Heart left ventricle (tissue), 16 donors: ENCODE measurements at regions not wholly inside any gene's neighbourhood (a gene's known extent, or its start where the extent isn't known, plus 50 kb on each side); places are given as distances from the start of the nearest gene placed in this dataset.

ENCODE experiments used
- ATAC-seq, 4 donors: fragments of 200-7000 bp; cut with Tn5 transposase; one replicate each; pipeline ENCODE4 v1.9.1; 2020 to 2022; ENCODE audit warnings: moderate library complexity in 4 of 4, mild to moderate bottlenecking in 3 of 4, moderate number of reproducible peaks in 1 of 4
- DNase-seq, 5 donors: peaks; one replicate each; pipeline ENCODE4 v3.0.0-alpha.2; 2020
- H3K27ac ChIP-seq, 12 donors: fragments of 200-600 bp; sonication (generic) in 4 of 12; one replicate each; pipeline versions ENCODE4 v1.5.0 to v1.8.0; 2016 to 2022; ENCODE audit warnings: mild to moderate bottlenecking in 2 of 12
- H3K27me3 ChIP-seq, 9 donors: fragments of 200-600 bp; sonication (generic) in 2 of 9; one replicate each; pipeline versions ENCODE4 v1.5.1 to v1.8.0; 2016 to 2022; ENCODE audit warnings: mild to moderate bottlenecking in 3 of 9
- H3K36me3 ChIP-seq, 9 donors: fragments of 200-600 bp; sonication (generic) in 2 of 9; one replicate each; pipeline versions ENCODE4 v1.5.0 to v1.8.0; 2018 to 2022; ENCODE audit warnings: mild to moderate bottlenecking in 2 of 9
- H3K4me1 ChIP-seq, 12 donors: fragments of 200-600 bp; sonication (generic) in 4 of 12; one replicate each; pipeline versions ENCODE4 v1.5.0 to v1.8.0; 2016 to 2022; ENCODE audit warnings: mild to moderate bottlenecking in 3 of 12
- H3K4me3 ChIP-seq, 12 donors: fragments of 200-600 bp; sonication (generic) in 4 of 12; one replicate each; pipeline versions ENCODE4 v1.5.0 to v1.8.0; 2017 to 2022; ENCODE audit warnings: mild to moderate bottlenecking in 9 of 12, moderate library complexity in 4 of 12
- H3K9me3 ChIP-seq, 12 donors: fragments of 200-600 bp; sonication (generic) in 4 of 12; one replicate each; pipeline versions ENCODE4 v1.5.0 to v1.8.0; 2016 to 2022; ENCODE audit warnings: mild to moderate bottlenecking in 1 of 12
- CTCF ChIP-seq, 12 donors: fragments of 200-600 bp; sonication (generic) in 4 of 12; IDR thresholded peaks; one replicate each; pipeline versions ENCODE4 v1.5.0 to v1.8.0; 2018 to 2022; ENCODE audit warnings: antibody characterized with exemption in 12 of 12, mild to moderate bottlenecking in 5 of 12
- POLR2A ChIP-seq, 2 donors: fragments of 450-650 bp; IDR thresholded peaks; one replicate each; pipeline ENCODE4 v1.6.1; 2017; ENCODE audit warnings: antibody characterized with exemption in 2 of 2, mild to moderate bottlenecking in 2 of 2, moderate library complexity in 2 of 2
- WGBS, 4 donors: extraction: QIAGEN DNeasy Blood & Tissue Kit in 2 of 4; methylation state at CpG; one replicate each; pipeline versions ENCODE4 v1.1.5 to v1.1.7; 2013 to 2018; 5-methylcytosine and 5-hydroxymethylcytosine counted together
- intact Hi-C, 10 donors: fragments of 100-400 bp; cut with DNase I; formaldehyde crosslinking; loops; one replicate each; pipeline versions ENCODE4 v1.11.1 to v1.14.2; 2022
- donor health status: ischemic (EF 13 %, LVEDD 7.1; RV severe dilation, severe dysfunction).
- donor health status: healthy with polysubstance abuse.
- donor health status: DM: no; HTN: yes; CAD: no.
- donor health status: DM: no; HTN: no; CAD: no.
- donor health status: ischemic (EF 25% LVEDD 6.9; RV normal size, moderate dysfunction).
- donor health status: ischemic (EF 25% LVEDD 5.7; RV mildly dilated, moderate dysfunction).
- donor health status: healthy.
- donor health status: DM: yes; HTN: yes; CAD: no.
- donor health status: ischemic (EF 35%, LVEDD 5.7; RV mildly dilated, moderate dysfunction).
- donor health status: nonischemic (EF 11% LVEDD 7.7; RV severe dilation, severe dysfunction).
- donor health status: DM: yes; HTN: yes; CAD: no.
- donor health status: PGD.
- donor health status: ischemic (EF 29% LVEDD 5.4; RV normal size, mild dysfunction).
- donor health status: nonischemic (EF 23%, LVEDD 6.1; RV moderate dilation, normal function).

DNA sequence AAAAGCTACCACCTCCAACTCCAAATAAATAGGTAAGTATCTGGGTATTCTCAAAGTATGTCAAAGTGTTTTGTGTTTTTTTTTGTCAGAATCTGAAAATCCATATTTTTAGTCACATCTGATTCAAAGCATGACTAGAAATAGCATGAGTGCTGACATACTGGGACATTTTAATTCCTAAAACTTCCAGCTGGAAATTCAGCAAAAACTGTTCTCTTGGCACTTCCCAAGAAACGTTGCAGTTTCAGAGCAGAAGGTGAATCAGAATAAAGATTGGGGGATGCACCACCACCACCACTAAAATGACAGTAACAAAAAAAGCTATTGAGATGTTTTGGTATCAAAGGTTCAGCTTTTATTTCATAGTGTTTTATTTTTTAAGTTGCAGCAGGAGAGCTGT, 724.6 kb upstream of the CELF2 start:
- intact Hi-C loops, result no loop called here
- peaks cover 0 to 13% (median 0%) of the 10 kb centered on the region in 12 donors for H3K4me1 ChIP-seq
- H3K9me3 ChIP-seq, result peaks cover 0 to 7% (median 0%) of the 10 kb centered on the region in 12 donors
- H3K36me3 ChIP-seq, result no peaks in the 10 kb centered on the region
- H3K27me3 ChIP-seq, result no peaks in the 10 kb centered on the region
- DNase-seq (no peak), ATAC-seq (no peak)
- H3K4me3 ChIP-seq, result no peak overlapping the region
- peak overlapping the region in 4 of 12 donors; percentile 8 to 48 (median 24) for H3K27ac ChIP-seq
- no peak for TF ChIP-seq POLR2A (IDR thresholded peaks at IDR 0.05)
- TF ChIP-seq CTCF (IDR thresholded peaks at IDR 0.05), result no peak
- WGBS, 4 donors, result 17 to 34% (median 26%) methylated on average over 1 of the region's 1 CpG

GRCh38 chr10:10293481-10293951, 724.2 kb upstream of the CELF2 start:
- ATAC-seq, result peak in 3 of 4 donors; percentile 45 to 86 (median 72)
- Histone ChIP-seq H3K4me1 (peaks cover 0 to 13% (median 0%) of the 10 kb centered on the region in 12 donors), H3K27ac (peak overlapping the region in 6 of 12 donors; percentile 8 to 70 (median 33)), H3K4me3 (peak overlapping the region in 7 of 12 donors; percentile 9 to 44 (median 18)), H3K27me3 (no peaks in the 10 kb centered on the region), H3K9me3 (peaks cover 0 to 7% (median 0%) of the 10 kb centered on the region in 12 donors), H3K36me3 (no peaks in the 10 kb centered on the region)
- peak in 3 of 5 donors; percentile 31 to 42 (median 38) for DNase-seq
- WGBS, 4 donors, result 29 to 46% (median 33%) methylated on average over 7 of the region's 7 CpGs
- TF ChIP-seq POLR2A (IDR thresholded peaks at IDR 0.05) (no peak), CTCF (IDR thresholded peaks at IDR 0.05) (no peak)
- intact Hi-C loops, result no loop called here

GRCh38 chr10:10294184-10294880, 723.3 kb upstream of the CELF2 start:
- intact Hi-C loops, result no loop called here
- ATAC-seq, result peak in 1 of 4 donors; percentile 48

DNA sequence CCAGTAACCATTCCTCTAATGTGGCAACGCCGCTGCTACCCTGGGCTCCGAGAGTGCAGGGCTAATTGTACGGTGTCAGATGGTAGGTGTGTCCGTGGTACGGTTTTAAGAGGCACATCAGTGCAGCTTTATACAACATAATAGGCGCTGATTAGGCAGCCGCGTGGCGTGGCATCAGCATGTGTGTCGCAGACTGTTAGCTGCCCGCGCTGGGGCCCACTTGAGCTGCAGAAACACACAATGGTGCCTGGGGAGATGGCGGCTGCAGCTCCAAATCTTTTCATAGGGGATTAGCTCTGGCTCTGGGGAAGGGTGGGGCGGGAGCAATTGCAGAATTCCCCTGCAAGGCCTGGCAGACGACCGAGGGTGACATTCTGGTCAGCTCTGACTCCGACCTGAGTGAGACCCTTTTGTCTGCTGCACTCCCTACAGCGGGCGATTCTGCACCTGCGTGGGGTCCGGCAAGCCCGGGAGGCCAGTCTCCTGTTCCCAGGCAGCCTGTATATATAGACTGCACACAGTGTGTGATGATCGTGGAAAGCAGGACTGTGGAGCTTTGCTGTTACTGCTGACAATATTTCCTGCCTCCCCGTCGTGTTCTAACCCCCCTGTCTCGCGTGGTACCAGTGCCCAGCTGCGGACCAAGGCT, 722.7 kb upstream of the CELF2 start:
- WGBS, 4 donors, result 69 to 89% (median 75%) methylated on average over 25 to 29 of the region's 29 CpGs
- Histone ChIP-seq H3K4me1 (peaks cover 0 to 13% (median 0%) of the 10 kb centered on the region in 12 donors), H3K27me3 (no peaks in the 10 kb centered on the region), H3K36me3 (no peaks in the 10 kb centered on the region), H3K9me3 (peaks cover 0 to 7% (median 0%) of the 10 kb centered on the region in 12 donors), H3K4me3 (peak overlapping the region in 6 of 12 donors; percentile 14 to 44 (median 24)), H3K27ac (peak overlapping the region in 1 of 12 donors; percentile 25)
- ATAC-seq (peak in 1 of 4 donors; percentile 15), DNase-seq (peak in 1 of 5 donors; percentile 41)
- TF ChIP-seq POLR2A (IDR thresholded peaks at IDR 0.05) (no peak), CTCF (IDR thresholded peaks at IDR 0.05) (no peak)
- intact Hi-C loops, result no loop called here

More at GRCh38 chr10:10294184-10294880, 723.3 kb upstream of the CELF2 start:
- no peaks in the 10 kb centered on the region for H3K36me3 ChIP-seq
- 65 to 75% (median 72%) methylated on average over 9 of the region's 9 CpGs for WGBS, 4 donors
- H3K9me3 ChIP-seq, result peaks cover 0 to 7% (median 0%) of the 10 kb centered on the region in 12 donors
- peak overlapping the region in 7 of 12 donors; percentile 14 to 44 (median 29) for H3K4me3 ChIP-seq
- H3K27me3 ChIP-seq, result no peaks in the 10 kb centered on the region
- TF ChIP-seq POLR2A (IDR thresholded peaks at IDR 0.05), result no peak
- H3K27ac ChIP-seq, result peak overlapping the region in 3 of 12 donors; percentile 22 to 70 (median 25)
- peaks cover 0 to 13% (median 0%) of the 10 kb centered on the region in 12 donors for H3K4me1 ChIP-seq
- DNase-seq, result no peak
